Skeletal muscle tissue (tissue), 3 donors: ENCODE measurements at regions not wholly inside any gene's neighbourhood (a gene's known extent, or its start where the extent isn't known, plus 50 kb on each side); places are given as distances from the start of the nearest gene placed in this dataset.

ENCODE experiments used
- H3K27ac ChIP-seq: one replicate; pipeline ENCODE4 v1.7.0; 2013; ENCODE audit warnings: mild to moderate bottlenecking, low read depth, low read length, inconsistent platforms
- H3K27me3 ChIP-seq, 3 donors: one replicate each; pipeline ENCODE4 v1.7.0; 2013; ENCODE audit warnings: low read length in 3 of 3; ENCODE audit not compliant: control insufficient read depth in 3 of 3, insufficient read depth in 3 of 3
- H3K36me3 ChIP-seq, 3 donors: one replicate each; pipeline ENCODE4 v1.7.0; 2013; ENCODE audit warnings: low read length in 3 of 3; ENCODE audit not compliant: control insufficient read depth in 3 of 3, insufficient read depth in 3 of 3
- H3K4me1 ChIP-seq, 3 donors: one replicate each; pipeline ENCODE4 v1.7.0; 2013; ENCODE audit warnings: low read length in 3 of 3, mild to moderate bottlenecking in 3 of 3; ENCODE audit not compliant: control insufficient read depth in 3 of 3, insufficient read depth in 3 of 3
- H3K4me3 ChIP-seq, 3 donors: one replicate each; pipeline ENCODE4 v1.7.0; 2013; ENCODE audit warnings: low read length in 3 of 3
- H3K9ac ChIP-seq, 3 donors: one replicate each; pipeline ENCODE4 v1.7.0; 2013; ENCODE audit warnings: low read length in 3 of 3, mild to moderate bottlenecking in 3 of 3, moderate library complexity in 2 of 3, low read depth in 1 of 3
- H3K9me3 ChIP-seq, 3 donors: one replicate each; pipeline ENCODE4 v1.7.0; 2013; ENCODE audit warnings: low read length in 3 of 3; ENCODE audit not compliant: control insufficient read depth in 3 of 3
- donor health status: Osteomylitis.

GRCh38 chr2:221792971-221793521 lies 220.9 kb upstream of the EPHA4 start:
- Histone ChIP-seq H3K9ac (no peak overlapping the region), H3K27me3 (no peaks in the 10 kb centered on the region), H3K4me1 (no peaks in the 10 kb centered on the region), H3K4me3 (no peak overlapping the region), H3K27ac (no peak overlapping the region), H3K9me3 (no peaks in the 10 kb centered on the region), H3K36me3 (no peaks in the 10 kb centered on the region)

GRCh38 chr2:221791844-221792243 lies 219.7 kb upstream of the EPHA4 start:
- no peaks in the 10 kb centered on the region for H3K9me3 ChIP-seq
- no peaks in the 10 kb centered on the region for H3K27me3 ChIP-seq
- no peaks in the 10 kb centered on the region for H3K36me3 ChIP-seq
- no peaks in the 10 kb centered on the region for H3K4me1 ChIP-seq
- H3K4me3 ChIP-seq: no peak overlapping the region
- no peak overlapping the region for H3K9ac ChIP-seq
- H3K27ac ChIP-seq: no peak overlapping the region

GRCh38 chr2:221787561-221787960 lies 215.5 kb upstream of the EPHA4 start:
- Histone ChIP-seq H3K27ac (no peak overlapping the region), H3K4me3 (no peak overlapping the region), H3K4me1 (no peaks in the 10 kb centered on the region), H3K36me3 (no peaks in the 10 kb centered on the region), H3K27me3 (no peaks in the 10 kb centered on the region), H3K9me3 (no peaks in the 10 kb centered on the region), H3K9ac (no peak overlapping the region)

- H3K27me3 ChIP-seq: no peaks in the 10 kb centered on the region
- H3K9me3 ChIP-seq: no peaks in the 10 kb centered on the region
- H3K36me3 ChIP-seq: no peaks in the 10 kb centered on the region
- no peak overlapping the region for H3K4me3 ChIP-seq
- no peaks in the 10 kb centered on the region for H3K4me1 ChIP-seq
- H3K27ac ChIP-seq: no peak overlapping the region
- H3K9ac ChIP-seq: no peak overlapping the region
Observed at GRCh38 chr2:221786297-221786926, 214.3 kb upstream of the EPHA4 start.

DNA sequence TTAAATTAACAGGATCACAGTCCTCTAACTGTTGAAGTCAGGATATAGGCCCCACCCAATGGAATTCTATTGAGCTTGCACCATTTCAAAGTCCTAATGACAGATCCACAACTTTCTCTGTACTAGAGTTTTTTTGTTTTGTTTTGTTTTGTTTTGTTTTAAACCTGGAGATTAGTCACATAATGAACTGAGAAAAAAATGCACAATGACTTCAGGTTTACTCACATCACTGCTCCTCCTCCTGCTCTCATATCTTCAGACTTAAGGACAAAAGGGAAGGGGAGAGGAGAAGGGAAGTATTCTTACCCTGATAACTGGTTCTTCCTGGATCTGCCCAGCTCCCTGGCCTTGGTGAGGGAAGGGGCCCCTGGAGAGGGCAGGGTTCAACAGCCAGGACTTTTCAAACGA lies 208.2 kb upstream of the EPHA4 start:
- Histone ChIP-seq H3K27ac (no peak overlapping the region), H3K4me3 (no peak overlapping the region), H3K27me3 (no peaks in the 10 kb centered on the region)

GRCh38 chr2:221779614-221780067 lies 207.5 kb upstream of the EPHA4 start:
- no peaks in the 10 kb centered on the region for H3K9me3 ChIP-seq
- H3K27ac ChIP-seq: no peak overlapping the region
- H3K4me1 ChIP-seq: no peaks in the 10 kb centered on the region
- no peaks in the 10 kb centered on the region for H3K27me3 ChIP-seq
- H3K36me3 ChIP-seq: no peaks in the 10 kb centered on the region
- H3K9ac ChIP-seq: no peak overlapping the region
- no peak overlapping the region for H3K4me3 ChIP-seq

More for the DNA sequence above, 208.2 kb upstream of the EPHA4 start:
- Histone ChIP-seq H3K36me3 (no peaks in the 10 kb centered on the region), H3K4me1 (no peaks in the 10 kb centered on the region), H3K9me3 (no peaks in the 10 kb centered on the region), H3K9ac (no peak overlapping the region)

DNA sequence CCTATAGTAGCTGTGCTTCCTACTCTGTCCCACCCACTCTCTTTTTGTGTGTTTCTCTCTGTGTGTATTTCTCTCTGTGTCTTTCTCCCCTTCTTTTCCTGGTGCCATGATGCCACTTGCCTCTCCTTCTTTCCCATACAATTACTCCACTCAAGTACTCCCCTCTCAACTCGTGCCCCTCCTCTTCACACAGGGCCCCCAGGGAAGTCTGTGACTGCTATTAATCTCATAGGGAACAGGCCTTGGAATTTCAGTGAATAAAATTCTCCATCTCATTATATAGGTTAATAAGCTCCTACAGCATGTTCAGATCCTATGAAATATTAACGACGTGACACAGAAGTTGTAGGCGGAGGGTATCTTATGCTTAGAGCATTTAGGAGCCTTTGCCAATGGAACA lies 205.9 kb upstream of the EPHA4 start:
- Histone ChIP-seq H3K4me1 (no peaks in the 10 kb centered on the region), H3K27ac (no peak overlapping the region), H3K9ac (no peak overlapping the region), H3K36me3 (no peaks in the 10 kb centered on the region), H3K27me3 (no peaks in the 10 kb centered on the region), H3K4me3 (no peak overlapping the region), H3K9me3 (no peaks in the 10 kb centered on the region)

GRCh38 chr2:221777119-221777518 lies 205.0 kb upstream of the EPHA4 start:
- H3K9ac ChIP-seq: no peak overlapping the region
- no peaks in the 10 kb centered on the region for H3K4me1 ChIP-seq
- H3K9me3 ChIP-seq: no peaks in the 10 kb centered on the region

GRCh38 chr2:221775096-221775495 lies 203.0 kb upstream of the EPHA4 start:
- no peaks in the 10 kb centered on the region for H3K9me3 ChIP-seq
- no peaks in the 10 kb centered on the region for H3K36me3 ChIP-seq
- H3K4me3 ChIP-seq: no peak overlapping the region
- H3K27me3 ChIP-seq: no peaks in the 10 kb centered on the region
- H3K4me1 ChIP-seq: no peaks in the 10 kb centered on the region
- no peak overlapping the region for H3K27ac ChIP-seq
- H3K9ac ChIP-seq: no peak overlapping the region

More at GRCh38 chr2:221777119-221777518, 205.0 kb upstream of the EPHA4 start:
- Histone ChIP-seq H3K36me3 (no peaks in the 10 kb centered on the region), H3K27ac (no peak overlapping the region), H3K4me3 (no peak overlapping the region), H3K27me3 (no peaks in the 10 kb centered on the region)

GRCh38 chr2:221774136-221774535 lies 202.0 kb upstream of the EPHA4 start:
- no peak overlapping the region for H3K27ac ChIP-seq
- no peak overlapping the region for H3K9ac ChIP-seq
- no peak overlapping the region for H3K4me3 ChIP-seq
- no peaks in the 10 kb centered on the region for H3K27me3 ChIP-seq
- no peaks in the 10 kb centered on the region for H3K36me3 ChIP-seq
- no peaks in the 10 kb centered on the region for H3K9me3 ChIP-seq
- H3K4me1 ChIP-seq: no peaks in the 10 kb centered on the region
